ENCODE measurements at regions not wholly inside any gene's neighbourhood (a gene's known extent, or its start where the extent isn't known, plus 50 kb on each side); places are given as distances from the start of the nearest gene placed in this dataset.

GRCh38 chr4:11931266-11931820 lies 502.6 kb upstream of the HS3ST1 start:
- no peak for DNase-seq
- Histone ChIP-seq H3K4me1 (ENCODE audit: low read length) (no peaks in the 10 kb centered on the region), H3K79me2 (ENCODE audit: low read length) (no peaks in the 10 kb centered on the region), H4K20me1 (ENCODE audit: insufficient read depth, low read length) (no peaks in the 10 kb centered on the region), H3K27ac (ENCODE audit: low read length) (no peak overlapping the region), H3K9me3 (replicated peaks; ENCODE audit: insufficient read depth, low read length) (no peaks in the 10 kb centered on the region), H3K36me3 (replicated peaks; ENCODE audit: insufficient read depth, low read length) (no peaks in the 10 kb centered on the region), H3K9ac (ENCODE audit: low read length) (no peak overlapping the region), H3F3A (ENCODE audit: insufficient read depth, low read length) (no peaks in the 10 kb centered on the region), H3K4me3 (ENCODE audit: low read length) (no peak overlapping the region), H3K27me3 (replicated peaks; ENCODE audit: insufficient read depth, low read length) (no peaks in the 10 kb centered on the region), H2AFZ (ENCODE audit: low read length) (no peak overlapping the region), H3K4me2 (ENCODE audit: low read depth, low read length) (no peak overlapping the region), H3K9me2 (replicated peaks; ENCODE audit: insufficient read depth, low read length) (no peaks in the 10 kb centered on the region)
- TF ChIP-seq CTCF (IDR thresholded peaks at IDR 0.05; ENCODE audit: low read length) (no peak), EZH2phosphoT487 (IDR thresholded peaks at IDR 0.05; ENCODE audit: low read length) (no peak), EZH2 (optimal IDR thresholded peaks at IDR 0.05; ENCODE audit: low read depth, low read length) (no peak)

GRCh38 chr4:11929080-11929479 lies 500.4 kb upstream of the HS3ST1 start:
- TF ChIP-seq CTCF (IDR thresholded peaks at IDR 0.05; ENCODE audit: low read length) (no peak), EZH2phosphoT487 (IDR thresholded peaks at IDR 0.05; ENCODE audit: low read length) (no peak), EZH2 (optimal IDR thresholded peaks at IDR 0.05; ENCODE audit: low read depth, low read length) (no peak)
- H3K9me3 ChIP-seq (replicated peaks; ENCODE audit: insufficient read depth, low read length): no peaks in the 10 kb centered on the region
- no peaks in the 10 kb centered on the region for H3K9me2 ChIP-seq (replicated peaks; ENCODE audit: insufficient read depth, low read length)
- no peaks in the 10 kb centered on the region for H3F3A ChIP-seq (ENCODE audit: insufficient read depth, low read length)
- no peak overlapping the region for H3K27ac ChIP-seq (ENCODE audit: low read length)
- H3K9ac ChIP-seq (ENCODE audit: low read length): no peak overlapping the region
- H3K27me3 ChIP-seq (replicated peaks; ENCODE audit: insufficient read depth, low read length): no peaks in the 10 kb centered on the region
- no peaks in the 10 kb centered on the region for H4K20me1 ChIP-seq (ENCODE audit: insufficient read depth, low read length)
- no peak for DNase-seq
- H3K79me2 ChIP-seq (ENCODE audit: low read length): no peaks in the 10 kb centered on the region
- H3K4me2 ChIP-seq (ENCODE audit: low read depth, low read length): no peak overlapping the region
- no peak overlapping the region for H3K4me3 ChIP-seq (ENCODE audit: low read length)
- H3K36me3 ChIP-seq (replicated peaks; ENCODE audit: insufficient read depth, low read length): no peaks in the 10 kb centered on the region
- H2AFZ ChIP-seq (ENCODE audit: low read length): no peak overlapping the region
- no peaks in the 10 kb centered on the region for H3K4me1 ChIP-seq (ENCODE audit: low read length)

- Histone ChIP-seq H3K9ac (ENCODE audit: low read length) (no peak overlapping the region), H3K9me3 (replicated peaks; ENCODE audit: insufficient read depth, low read length) (no peaks in the 10 kb centered on the region), H3F3A (ENCODE audit: insufficient read depth, low read length) (no peaks in the 10 kb centered on the region), H3K4me1 (ENCODE audit: low read length) (no peaks in the 10 kb centered on the region), H3K36me3 (replicated peaks; ENCODE audit: insufficient read depth, low read length) (no peaks in the 10 kb centered on the region), H3K27me3 (replicated peaks; ENCODE audit: insufficient read depth, low read length) (no peaks in the 10 kb centered on the region), H3K27ac (ENCODE audit: low read length) (no peak overlapping the region), H4K20me1 (ENCODE audit: insufficient read depth, low read length) (no peaks in the 10 kb centered on the region), H3K4me2 (ENCODE audit: low read depth, low read length) (no peak overlapping the region), H2AFZ (ENCODE audit: low read length) (no peak overlapping the region), H3K9me2 (replicated peaks; ENCODE audit: insufficient read depth, low read length) (no peaks in the 10 kb centered on the region), H3K79me2 (ENCODE audit: low read length) (no peaks in the 10 kb centered on the region), H3K4me3 (ENCODE audit: low read length) (no peak overlapping the region)
- TF ChIP-seq EZH2phosphoT487 (IDR thresholded peaks at IDR 0.05; ENCODE audit: low read length) (no peak), EZH2 (optimal IDR thresholded peaks at IDR 0.05; ENCODE audit: low read depth, low read length) (no peak), CTCF (IDR thresholded peaks at IDR 0.05; ENCODE audit: low read length) (no peak)
- no peak for DNase-seq
Measured at GRCh38 chr4:11919316-11919715, 490.6 kb upstream of the HS3ST1 start.
